HuH-7 (cell line): ENCODE measurements at regions not wholly inside any gene's neighbourhood (a gene's known extent, or its start where the extent isn't known, plus 50 kb on each side); places are given as distances from the start of the nearest gene placed in this dataset.
A peak's percentile ranks its signal among the peaks of the same experiment; 100 is the strongest.
"Not testable (repeated sequence)": the region's sequence is repeated elsewhere in the genome, so short reads cannot be mapped to it uniquely, and the experiment has no call there.

Experiments
- DNase-seq: peaks from one replicate; pipeline ENCODE4 v3.0.0; 2011; ENCODE audit warnings: low spot score

GRCh38 chr2:145538661-145539350 lies 1018.9 kb upstream of the ZEB2 start:
- no peak for DNase-seq

- DNase-seq, result no peak
These were observed 1010.7 kb upstream of the ZEB2 start for GRCh38 chr2:145530653-145531052.

- DNase-seq, result no peak
These were observed 1004.9 kb upstream of the ZEB2 start for GRCh38 chr2:145524836-145525235.

GRCh38 chr2:145524303-145524702 lies 1004.4 kb upstream of the ZEB2 start:
- DNase-seq, result no peak

GRCh38 chr2:145519254-145519653 lies 999.3 kb upstream of the ZEB2 start:
- DNase-seq, result not testable (repeated sequence)

GRCh38 chr2:145511946-145512345 lies 992.0 kb upstream of the ZEB2 start:
- DNase-seq, result no peak

GRCh38 chr2:145503511-145503910 lies 983.6 kb upstream of the ZEB2 start:
- DNase-seq, result no peak

- no peak for DNase-seq
These were observed 982.0 kb upstream of the ZEB2 start for GRCh38 chr2:145501920-145502319.

- DNase-seq, result no peak
These were observed 975.7 kb upstream of the ZEB2 start for GRCh38 chr2:145495590-145495989.

- DNase-seq, result no peak
These were observed 974.5 kb upstream of the ZEB2 start for GRCh38 chr2:145494441-145494840.

- DNase-seq, result no peak
These were observed 968.7 kb upstream of the ZEB2 start for GRCh38 chr2:145488571-145488970.

GRCh38 chr2:145484448-145485097 lies 964.7 kb upstream of the ZEB2 start:
- peak; percentile 6 for DNase-seq

- DNase-seq, result no peak
These were observed 963.9 kb upstream of the ZEB2 start for GRCh38 chr2:145483854-145484253.

GRCh38 chr2:145481334-145481922 lies 961.5 kb upstream of the ZEB2 start:
- DNase-seq, result no peak

GRCh38 chr2:145464866-145465265 lies 944.9 kb upstream of the ZEB2 start:
- no peak for DNase-seq

- no peak for DNase-seq
These were observed 940.2 kb upstream of the ZEB2 start for GRCh38 chr2:145460112-145460511.

- no peak for DNase-seq
These were observed 911.4 kb upstream of the ZEB2 start for GRCh38 chr2:145431181-145431951.

GRCh38 chr2:145423809-145424208 lies 903.9 kb upstream of the ZEB2 start:
- DNase-seq, result no peak

- no peak for DNase-seq
These were observed 902.7 kb upstream of the ZEB2 start for GRCh38 chr2:145422576-145422975.

- no peak for DNase-seq
These were observed 901.9 kb upstream of the ZEB2 start for GRCh38 chr2:145421841-145422240.

- no peak for DNase-seq
These were observed 896.7 kb upstream of the ZEB2 start for GRCh38 chr2:145416640-145417039.

GRCh38 chr2:145415151-145415550 lies 895.2 kb upstream of the ZEB2 start:
- no peak for DNase-seq
